Activated CD4-positive, alpha-beta T cell treated with anti-CD3 and anti-CD28 coated beads, Interleukin-2, amount 10 ng/mL, durations not matched to agents 7 days and 5 days (primary cell): ENCODE measurements at regions not wholly inside any gene's neighbourhood (a gene's known extent, or its start where the extent isn't known, plus 50 kb on each side); places are given as distances from the start of the nearest gene placed in this dataset.

Experiments
- CTCF ChIA-PET: fragments of 350-600 bp; sonication (Branson Sonifier 250); formaldehyde crosslinking; loops from one replicate; lab custom pipeline; 2021; ENCODE audit warnings: antibody characterized with exemption; lab: Charles Lee
- POLR2A ChIA-PET: fragments of 350-600 bp; sonication (Branson Sonifier 250); formaldehyde crosslinking; loops from one replicate; lab custom pipeline; 2021; ENCODE audit warnings: antibody characterized with exemption; lab: Charles Lee
- DNase-seq: peaks from one replicate; pipeline ENCODE4 v3.0.0-alpha.2; 2020
- H3K27ac Mint-ChIP-seq: one replicate; pipeline ENCODE4 v1.8.0; 2021; ENCODE audit warnings: mild to moderate bottlenecking, moderate library complexity, mixed read lengths
- H3K27me3 Mint-ChIP-seq: one replicate; pipeline ENCODE4 v1.8.0; 2021; ENCODE audit warnings: mixed read lengths
- H3K36me3 Mint-ChIP-seq: one replicate; pipeline ENCODE4 v1.8.0; 2021; ENCODE audit warnings: low read depth, mixed read lengths
- H3K4me1 Mint-ChIP-seq: one replicate; pipeline ENCODE4 v1.8.0; 2021; ENCODE audit warnings: mixed read lengths
- H3K4me3 Mint-ChIP-seq: one replicate; pipeline ENCODE4 v1.8.0; 2021; ENCODE audit warnings: mild to moderate bottlenecking, moderate library complexity, mixed read lengths
- H3K9me3 Mint-ChIP-seq: one replicate; pipeline ENCODE4 v1.8.0; 2021; ENCODE audit warnings: mixed read lengths

- Mint-ChIP-seq H3K4me1 (no peaks in the 10 kb centered on the region), H3K36me3 (no peaks in the 10 kb centered on the region), H3K27me3 (no peaks in the 10 kb centered on the region), H3K4me3 (no peak overlapping the region), H3K27ac (no peak overlapping the region), H3K9me3 (no peaks in the 10 kb centered on the region)
- ChIA-PET POLR2A (no interaction called here), CTCF (no interaction called here)
- DNase-seq, result no peak
Measured at GRCh38 chr9:80557256-80557655, 985.5 kb downstream of the TLE4 start.

- H3K27me3 Mint-ChIP-seq, result no peaks in the 10 kb centered on the region
- H3K4me3 Mint-ChIP-seq, result no peak overlapping the region
- no peak for DNase-seq
- no peak overlapping the region for H3K27ac Mint-ChIP-seq
- no peaks in the 10 kb centered on the region for H3K4me1 Mint-ChIP-seq
- POLR2A ChIA-PET, result no interaction called here
- no peaks in the 10 kb centered on the region for H3K9me3 Mint-ChIP-seq
- H3K36me3 Mint-ChIP-seq, result no peaks in the 10 kb centered on the region
- CTCF ChIA-PET, result no interaction called here
Measured at GRCh38 chr9:80556631-80557030, 984.9 kb downstream of the TLE4 start.

- Mint-ChIP-seq H3K27me3 (no peaks in the 10 kb centered on the region), H3K4me1 (no peaks in the 10 kb centered on the region), H3K27ac (no peak overlapping the region), H3K4me3 (no peak overlapping the region), H3K36me3 (no peaks in the 10 kb centered on the region), H3K9me3 (no peaks in the 10 kb centered on the region)
- ChIA-PET CTCF (interaction anchor here (0.6 kb wide), 1 partner anchor 207 kb away, joined by 4 read pairs; no protein-coding TSS in a partner anchor), POLR2A (no interaction called here)
- DNase-seq, result no peak
Measured at GRCh38 chr9:80555782-80556325, 984.1 kb downstream of the TLE4 start.

GRCh38 chr9:80554856-80555255 lies 983.1 kb downstream of the TLE4 start:
- CTCF ChIA-PET, result interaction anchor here (0.6 kb wide), 1 partner anchor 139 kb away, joined by 4 read pairs; no protein-coding TSS in a partner anchor
- Mint-ChIP-seq H3K9me3 (no peaks in the 10 kb centered on the region), H3K4me3 (no peak overlapping the region), H3K27ac (no peak overlapping the region), H3K27me3 (no peaks in the 10 kb centered on the region), H3K36me3 (no peaks in the 10 kb centered on the region), H3K4me1 (no peaks in the 10 kb centered on the region)
- DNase-seq, result no peak
- POLR2A ChIA-PET, result no interaction called here

DNA sequence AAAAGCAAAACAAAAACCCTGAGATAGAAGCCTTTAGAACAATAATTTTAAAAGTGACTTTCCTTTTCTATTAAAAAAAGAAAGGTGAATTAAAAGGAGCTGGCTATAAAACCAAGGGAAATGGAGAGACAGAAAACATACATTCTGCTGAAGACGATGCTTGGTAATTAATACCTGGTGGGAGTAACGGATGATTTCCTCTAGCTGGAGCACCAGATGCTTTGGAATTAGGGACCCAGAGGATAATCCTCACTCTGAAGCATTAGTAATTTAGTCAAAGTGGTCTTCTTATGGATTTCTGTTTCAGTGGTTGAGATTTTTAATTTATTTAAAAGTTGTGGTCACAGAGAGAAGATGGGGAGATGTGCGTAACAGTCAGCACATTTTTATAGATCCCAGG lies 982.5 kb downstream of the TLE4 start:
- no peak for DNase-seq
- Mint-ChIP-seq H3K27me3 (no peaks in the 10 kb centered on the region), H3K36me3 (no peaks in the 10 kb centered on the region), H3K27ac (no peak overlapping the region), H3K9me3 (peaks cover 2% of the 10 kb centered on the region), H3K4me1 (no peaks in the 10 kb centered on the region), H3K4me3 (no peak overlapping the region)
- CTCF ChIA-PET, result interaction anchor here (0.6 kb wide), 1 partner anchor 139 kb away, joined by 4 read pairs; no protein-coding TSS in a partner anchor
- POLR2A ChIA-PET, result no interaction called here

GRCh38 chr9:80552931-80553330 lies 981.2 kb downstream of the TLE4 start:
- Mint-ChIP-seq H3K27ac (no peak overlapping the region), H3K4me3 (no peak overlapping the region), H3K4me1 (no peaks in the 10 kb centered on the region), H3K27me3 (no peaks in the 10 kb centered on the region), H3K36me3 (no peaks in the 10 kb centered on the region), H3K9me3 (peaks cover 2% of the 10 kb centered on the region)
- ChIA-PET POLR2A (no interaction called here), CTCF (no interaction called here)
- no peak for DNase-seq

- no peak overlapping the region for H3K4me3 Mint-ChIP-seq
- H3K27ac Mint-ChIP-seq, result no peak overlapping the region
- H3K4me1 Mint-ChIP-seq, result no peaks in the 10 kb centered on the region
- ChIA-PET CTCF (no interaction called here), POLR2A (no interaction called here)
- no peaks in the 10 kb centered on the region for H3K27me3 Mint-ChIP-seq
- no peaks in the 10 kb centered on the region for H3K36me3 Mint-ChIP-seq
- peaks cover 5% of the 10 kb centered on the region for H3K9me3 Mint-ChIP-seq
- DNase-seq, result no peak
Measured at GRCh38 chr9:80550181-80550580, 978.4 kb downstream of the TLE4 start.

GRCh38 chr9:80547613-80548012 lies 975.8 kb downstream of the TLE4 start:
- Mint-ChIP-seq H3K27me3 (no peaks in the 10 kb centered on the region), H3K4me1 (no peaks in the 10 kb centered on the region), H3K4me3 (no peak overlapping the region), H3K9me3 (peaks cover 5% of the 10 kb centered on the region), H3K36me3 (no peaks in the 10 kb centered on the region), H3K27ac (no peak overlapping the region)
- POLR2A ChIA-PET, result no interaction called here
- no peak for DNase-seq
- CTCF ChIA-PET, result no interaction called here

DNA sequence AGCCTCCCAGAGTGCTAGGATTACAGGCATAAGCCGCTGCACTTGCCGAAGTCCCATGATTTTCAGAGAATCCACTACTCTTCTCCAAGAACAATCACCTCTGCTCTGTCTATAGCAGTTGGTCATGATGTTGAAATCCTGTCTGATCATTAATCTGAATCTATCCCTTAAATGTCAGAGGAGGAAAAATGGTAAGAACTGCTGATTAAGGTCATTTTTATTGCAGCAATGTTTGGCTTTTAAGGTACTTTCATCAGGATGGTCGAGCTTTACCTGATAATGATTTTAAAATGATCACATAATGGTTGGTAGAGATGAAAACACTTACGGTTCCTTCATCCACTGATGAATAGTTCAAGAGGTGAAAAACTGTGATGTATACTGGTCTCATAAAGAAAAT lies 968.6 kb downstream of the TLE4 start:
- ChIA-PET POLR2A (no interaction called here), CTCF (no interaction called here)
- Mint-ChIP-seq H3K27me3 (no peaks in the 10 kb centered on the region), H3K4me3 (no peak overlapping the region), H3K27ac (no peak overlapping the region), H3K36me3 (no peaks in the 10 kb centered on the region), H3K4me1 (no peaks in the 10 kb centered on the region), H3K9me3 (no peaks in the 10 kb centered on the region)
- no peak for DNase-seq

- CTCF ChIA-PET, result no interaction called here
- H3K4me3 Mint-ChIP-seq, result no peak overlapping the region
- H3K9me3 Mint-ChIP-seq, result peaks cover 3% of the 10 kb centered on the region
- DNase-seq, result no peak
- no peaks in the 10 kb centered on the region for H3K27me3 Mint-ChIP-seq
- POLR2A ChIA-PET, result no interaction called here
- H3K4me1 Mint-ChIP-seq, result no peaks in the 10 kb centered on the region
- no peaks in the 10 kb centered on the region for H3K36me3 Mint-ChIP-seq
- H3K27ac Mint-ChIP-seq, result no peak overlapping the region
Measured at GRCh38 chr9:80538976-80539375, 967.2 kb downstream of the TLE4 start.

DNA sequence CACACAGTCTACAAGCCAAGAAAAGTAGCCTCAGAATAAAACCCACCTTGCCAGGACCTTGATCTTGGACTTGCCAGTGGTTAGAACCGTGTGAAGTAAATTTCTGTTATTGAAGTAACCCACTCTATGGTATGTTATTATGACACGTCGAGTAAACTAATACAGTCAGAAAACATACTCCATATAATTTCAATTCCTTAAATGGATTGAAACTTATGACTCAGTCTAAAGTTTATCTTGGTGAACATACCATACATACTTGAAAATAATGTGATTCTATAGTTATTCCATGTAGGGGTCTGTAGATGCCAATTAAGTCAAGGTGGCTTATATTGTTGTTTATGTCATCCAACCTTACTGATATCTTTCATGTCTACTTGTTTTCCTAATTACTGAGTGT lies 950.7 kb downstream of the TLE4 start:
- CTCF ChIA-PET, result no interaction called here
- H3K4me1 Mint-ChIP-seq, result no peaks in the 10 kb centered on the region
- POLR2A ChIA-PET, result no interaction called here
- no peak overlapping the region for H3K4me3 Mint-ChIP-seq
- no peak overlapping the region for H3K27ac Mint-ChIP-seq
- no peaks in the 10 kb centered on the region for H3K27me3 Mint-ChIP-seq
- no peaks in the 10 kb centered on the region for H3K9me3 Mint-ChIP-seq
- no peaks in the 10 kb centered on the region for H3K36me3 Mint-ChIP-seq
- no peak for DNase-seq

DNA sequence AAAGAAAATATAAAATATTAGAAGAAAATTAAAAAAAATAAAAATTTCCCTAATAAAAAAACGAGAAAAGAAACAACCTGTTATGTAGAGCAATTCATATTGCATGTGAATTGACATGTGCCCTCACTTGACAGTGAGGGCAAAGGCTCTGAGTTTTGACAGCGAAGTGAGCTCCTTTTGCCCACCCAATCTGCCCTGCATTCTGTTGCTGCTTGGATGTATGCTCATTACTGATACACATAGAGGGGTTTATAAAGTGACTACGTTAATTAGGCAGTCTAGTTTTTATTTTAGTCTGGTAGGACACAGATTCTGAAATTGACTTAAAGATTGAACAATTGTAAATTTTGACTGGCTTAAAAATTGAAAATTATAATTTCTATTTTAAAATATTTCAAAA lies 949.4 kb downstream of the TLE4 start:
- ChIA-PET CTCF (no interaction called here), POLR2A (no interaction called here)
- H3K4me3 Mint-ChIP-seq, result no peak overlapping the region
- no peaks in the 10 kb centered on the region for H3K4me1 Mint-ChIP-seq
- H3K27ac Mint-ChIP-seq, result no peak overlapping the region
- DNase-seq, result no peak
- no peaks in the 10 kb centered on the region for H3K9me3 Mint-ChIP-seq
- H3K27me3 Mint-ChIP-seq, result no peaks in the 10 kb centered on the region
- H3K36me3 Mint-ChIP-seq, result no peaks in the 10 kb centered on the region

DNA sequence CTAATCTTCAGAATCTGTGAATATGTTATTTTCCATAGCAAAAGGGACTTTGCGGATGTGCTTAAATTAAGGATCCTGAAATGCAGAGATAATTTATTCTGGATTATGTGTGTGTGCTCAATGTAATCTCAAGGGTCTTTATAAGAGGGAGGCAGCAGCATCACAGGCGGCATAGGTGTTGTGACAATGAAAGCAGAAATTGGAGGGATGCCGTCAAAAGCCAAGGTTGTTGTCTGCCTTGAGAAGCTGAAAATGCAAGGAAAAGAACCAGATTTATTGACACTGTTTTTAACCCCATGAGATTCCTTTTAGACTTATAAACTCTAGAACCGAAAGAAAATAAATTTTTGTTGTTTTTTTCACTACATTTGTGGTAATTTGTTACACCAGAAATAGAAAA lies 948.5 kb downstream of the TLE4 start:
- CTCF ChIA-PET, result no interaction called here
- Mint-ChIP-seq H3K36me3 (no peaks in the 10 kb centered on the region), H3K27me3 (no peaks in the 10 kb centered on the region)

GRCh38 chr9:80518441-80518840 lies 946.7 kb downstream of the TLE4 start:
- H3K36me3 Mint-ChIP-seq, result no peaks in the 10 kb centered on the region
- H3K27me3 Mint-ChIP-seq, result no peaks in the 10 kb centered on the region
- DNase-seq, result no peak
- no peaks in the 10 kb centered on the region for H3K4me1 Mint-ChIP-seq
- ChIA-PET POLR2A (no interaction called here), CTCF (no interaction called here)
- no peak overlapping the region for H3K27ac Mint-ChIP-seq
- H3K4me3 Mint-ChIP-seq, result no peak overlapping the region
- H3K9me3 Mint-ChIP-seq, result no peaks in the 10 kb centered on the region

More for the DNA sequence above, 948.5 kb downstream of the TLE4 start:
- POLR2A ChIA-PET, result no interaction called here
- no peak overlapping the region for H3K4me3 Mint-ChIP-seq
- no peaks in the 10 kb centered on the region for H3K4me1 Mint-ChIP-seq
- DNase-seq, result no peak
- H3K9me3 Mint-ChIP-seq, result no peaks in the 10 kb centered on the region
- H3K27ac Mint-ChIP-seq, result no peak overlapping the region
